Uterus (tissue), 3 donors: ENCODE measurements at regions not wholly inside any gene's neighbourhood (a gene's known extent, or its start where the extent isn't known, plus 50 kb on each side); places are given as distances from the start of the nearest gene placed in this dataset.

Experiments
- DNase-seq, 2 donors: peaks; one replicate each; pipeline ENCODE4 v3.0.0-alpha.2; 2019 to 2020
- H3K27ac ChIP-seq, 2 donors: fragments of 200-600 bp; sonication (generic); 1 replicate in 1 of 2; 2 replicates in 1 of 2; pipeline ENCODE4 v1.5.1; 2016 to 2018
- H3K27me3 ChIP-seq, 2 donors: fragments of 200-600 bp; sonication (generic); one replicate each; pipeline ENCODE4 v1.5.1; 2018 to 2019; ENCODE audit warnings: control low read depth in 1 of 2
- H3K36me3 ChIP-seq, 2 donors: fragments of 200-600 bp; sonication (generic); one replicate each; pipeline ENCODE4 v1.5.1; 2019; ENCODE audit warnings: control low read depth in 1 of 2
- H3K4me1 ChIP-seq, 2 donors: fragments of 200-600 bp; sonication (generic); one replicate each; pipeline ENCODE4 v1.5.1; 2018 to 2019; ENCODE audit warnings: control low read depth in 1 of 2
- H3K4me3 ChIP-seq, 2 donors: fragments of 200-600 bp; sonication (generic); 1 replicate in 1 of 2; 2 replicates in 1 of 2; pipeline ENCODE4 v1.5.1; 2018 to 2019; ENCODE audit warnings: mild to moderate bottlenecking in 1 of 2
- H3K9me3 ChIP-seq, 2 donors: fragments of 200-600 bp; sonication (generic); one replicate each; pipeline ENCODE4 v1.5.1; 2019; ENCODE audit warnings: control low read depth in 1 of 2
- POLR2A ChIP-seq, 2 donors: fragments of 450-650 bp; IDR thresholded peaks; one replicate each; pipeline ENCODE4 v1.6.1; 2016; ENCODE audit warnings: antibody characterized with exemption in 2 of 2, mild to moderate bottlenecking in 1 of 2, moderate library complexity in 1 of 2
- intact Hi-C: fragments of 100-400 bp; cut with DNase I; formaldehyde crosslinking; loops from one replicate; pipeline ENCODE4 v1.15.1; 2023; ENCODE audit warnings: low total_unique reads
- TF ChIP-seq, protein P1 (sequence below), 4 experiments: fragments of 200-600 bp in 2 of 4; fragments of 450-650 bp in 2 of 4; sonication (generic) in 2 of 4; IDR thresholded peaks; one replicate each; pipeline ENCODE4 v1.5.1; 2016 to 2019; ENCODE audit warnings: antibody characterized with exemption in 4 of 4, mild to moderate bottlenecking in 2 of 4, moderate library complexity in 1 of 4
- donor health status: DM: yes; HTN: yes; CAD: no.

DNA sequence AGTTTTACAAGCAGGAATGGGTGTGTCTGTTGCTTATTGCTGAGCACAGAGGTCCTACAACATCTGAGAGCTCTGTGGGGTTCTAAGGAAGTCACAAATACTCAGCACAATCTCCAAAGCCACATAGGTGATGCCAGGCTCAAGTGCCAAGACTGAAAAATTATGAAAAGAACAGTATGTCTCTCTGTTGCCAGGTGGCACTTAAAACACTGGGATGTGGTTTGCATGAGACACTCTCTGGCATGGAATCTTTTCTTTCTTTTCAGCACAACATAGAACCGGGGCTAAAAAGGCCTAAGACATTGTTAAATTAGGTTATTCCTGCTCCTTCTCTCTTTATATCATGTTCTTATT is 127.3 kb upstream of the PRICKLE2 start:
- H3K4me3 ChIP-seq, result no peak overlapping the region
- H3K27ac ChIP-seq, result peak overlapping the region in 1 of 2 donors; percentile 48
- intact Hi-C loops, result no loop called here
- H3K27me3 ChIP-seq, result no peaks in the 10 kb centered on the region
- H3K9me3 ChIP-seq, result no peaks in the 10 kb centered on the region
- H3K36me3 ChIP-seq, result no peaks in the 10 kb centered on the region
- no peak for DNase-seq
- TF ChIP-seq, protein P1, sequence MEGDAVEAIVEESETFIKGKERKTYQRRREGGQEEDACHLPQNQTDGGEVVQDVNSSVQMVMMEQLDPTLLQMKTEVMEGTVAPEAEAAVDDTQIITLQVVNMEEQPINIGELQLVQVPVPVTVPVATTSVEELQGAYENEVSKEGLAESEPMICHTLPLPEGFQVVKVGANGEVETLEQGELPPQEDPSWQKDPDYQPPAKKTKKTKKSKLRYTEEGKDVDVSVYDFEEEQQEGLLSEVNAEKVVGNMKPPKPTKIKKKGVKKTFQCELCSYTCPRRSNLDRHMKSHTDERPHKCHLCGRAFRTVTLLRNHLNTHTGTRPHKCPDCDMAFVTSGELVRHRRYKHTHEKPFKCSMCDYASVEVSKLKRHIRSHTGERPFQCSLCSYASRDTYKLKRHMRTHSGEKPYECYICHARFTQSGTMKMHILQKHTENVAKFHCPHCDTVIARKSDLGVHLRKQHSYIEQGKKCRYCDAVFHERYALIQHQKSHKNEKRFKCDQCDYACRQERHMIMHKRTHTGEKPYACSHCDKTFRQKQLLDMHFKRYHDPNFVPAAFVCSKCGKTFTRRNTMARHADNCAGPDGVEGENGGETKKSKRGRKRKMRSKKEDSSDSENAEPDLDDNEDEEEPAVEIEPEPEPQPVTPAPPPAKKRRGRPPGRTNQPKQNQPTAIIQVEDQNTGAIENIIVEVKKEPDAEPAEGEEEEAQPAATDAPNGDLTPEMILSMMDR (IDR thresholded peaks at IDR 0.05), result no peak
- TF ChIP-seq POLR2A (IDR thresholded peaks at IDR 0.05), result no peak
- no peaks in the 10 kb centered on the region for H3K4me1 ChIP-seq

DNA sequence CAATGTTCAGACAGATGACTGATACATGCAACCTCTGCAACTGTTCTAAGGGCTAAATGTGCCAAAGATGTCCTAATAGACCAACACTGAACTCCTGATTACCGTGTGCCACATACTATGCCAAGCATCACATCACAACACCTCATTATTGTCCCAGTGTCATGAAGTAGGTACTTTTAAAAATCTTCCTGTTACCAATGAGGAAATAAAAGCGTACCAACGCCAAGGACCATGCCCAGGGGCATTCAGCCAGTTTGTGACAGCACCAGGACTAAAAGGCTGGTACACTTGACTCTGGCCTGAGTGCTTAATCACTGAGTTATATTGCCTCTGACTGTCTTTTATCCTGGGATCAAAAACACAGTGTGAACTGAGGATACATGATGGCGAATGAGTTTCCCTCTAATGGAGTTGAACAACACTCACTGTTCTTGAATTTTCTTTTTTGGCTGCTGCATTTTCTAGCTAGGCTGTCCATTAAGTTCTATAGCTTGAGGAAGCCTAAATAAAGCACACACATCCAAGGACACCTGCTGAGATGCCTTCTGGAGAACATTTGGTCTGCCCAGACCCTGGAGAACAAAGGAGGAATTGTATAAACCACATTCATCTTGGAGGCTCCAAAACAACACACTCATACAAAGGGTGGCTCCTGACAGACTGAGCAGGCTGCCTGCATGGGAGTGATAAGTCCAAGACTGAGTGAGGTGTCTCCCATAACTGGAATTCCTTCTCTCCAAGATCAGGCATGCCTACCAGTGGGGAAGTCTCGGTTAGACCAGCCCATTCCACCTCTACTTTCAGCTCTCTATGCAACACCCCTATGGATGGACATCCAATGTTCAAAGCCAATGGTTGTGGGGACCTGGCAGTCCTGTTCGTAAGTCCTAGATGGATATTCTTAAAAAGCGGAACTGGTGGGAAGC is 126.7 kb upstream of the PRICKLE2 start:
- peak overlapping the region in 1 of 2 donors; percentile 48 for H3K27ac ChIP-seq
- H3K36me3 ChIP-seq, result no peaks in the 10 kb centered on the region
- H3K27me3 ChIP-seq, result no peaks in the 10 kb centered on the region
- no peaks in the 10 kb centered on the region for H3K4me1 ChIP-seq
- no peak overlapping the region for H3K4me3 ChIP-seq
- DNase-seq, result no peak
- intact Hi-C loops, result no loop called here
- H3K9me3 ChIP-seq, result no peaks in the 10 kb centered on the region
- TF ChIP-seq POLR2A (IDR thresholded peaks at IDR 0.05), result no peak
- TF ChIP-seq, protein P1 (IDR thresholded peaks at IDR 0.05), result no peak

DNA sequence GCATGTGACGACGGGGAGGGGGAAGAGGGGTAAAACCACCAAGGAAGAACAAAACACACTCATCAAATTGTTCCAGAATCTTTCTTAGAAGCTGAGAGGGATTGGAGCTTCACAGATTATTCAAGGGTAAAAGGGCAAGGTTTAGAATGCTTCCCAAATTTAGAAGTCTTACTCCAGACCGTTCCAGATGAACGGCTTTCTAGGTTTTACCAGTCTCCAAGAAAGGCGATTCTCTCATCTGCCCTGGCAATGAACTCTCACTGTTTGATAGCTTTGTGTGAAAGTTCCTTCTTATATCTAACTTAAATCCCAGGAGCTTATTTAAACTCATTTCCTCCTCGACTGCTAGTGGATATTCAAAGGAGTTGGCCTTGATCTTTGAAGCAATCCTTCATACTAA is 124.3 kb upstream of the PRICKLE2 start:
- DNase-seq, result no peak
- Histone ChIP-seq H3K36me3 (no peaks in the 10 kb centered on the region), H3K9me3 (no peaks in the 10 kb centered on the region), H3K4me1 (no peaks in the 10 kb centered on the region), H3K27me3 (no peaks in the 10 kb centered on the region), H3K4me3 (no peak overlapping the region), H3K27ac (no peak overlapping the region)
- TF ChIP-seq POLR2A (IDR thresholded peaks at IDR 0.05), result no peak
- TF ChIP-seq, protein P1 (IDR thresholded peaks at IDR 0.05), result no peak
- intact Hi-C loops, result no loop called here

DNA sequence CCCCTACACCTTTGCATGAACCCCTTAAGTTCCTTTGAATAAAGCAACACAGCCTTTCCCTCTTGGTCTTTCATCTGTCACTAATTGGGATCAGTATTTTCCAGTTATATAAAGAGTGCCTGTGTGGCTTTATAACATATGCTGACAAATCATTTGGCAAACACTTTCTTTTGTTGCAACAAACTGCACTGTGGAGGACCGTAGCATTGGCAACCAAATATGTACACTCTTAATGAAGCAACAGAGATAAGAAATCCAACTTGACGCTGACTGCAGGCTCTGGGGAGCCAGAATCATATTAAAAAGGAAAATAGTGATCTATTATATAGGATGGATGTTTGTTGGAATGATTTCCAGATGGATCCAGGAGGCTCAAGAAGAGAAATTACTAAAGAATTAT is 120.1 kb upstream of the PRICKLE2 start:
- DNase-seq, result peak in 1 of 2 donors; percentile 56
- no peaks in the 10 kb centered on the region for H3K36me3 ChIP-seq
- H3K27me3 ChIP-seq, result no peaks in the 10 kb centered on the region
- intact Hi-C loops, result no loop called here
- no peaks in the 10 kb centered on the region for H3K9me3 ChIP-seq
- TF ChIP-seq POLR2A (IDR thresholded peaks at IDR 0.05), result no peak
- TF ChIP-seq, protein P1 (IDR thresholded peaks at IDR 0.05), result no peak
- H3K4me1 ChIP-seq, result peaks cover 0 to 5% of the 10 kb centered on the region in 2 donors
- H3K4me3 ChIP-seq, result no peak overlapping the region
- peak overlapping the region; percentile 84 to 94 for H3K27ac ChIP-seq

DNA sequence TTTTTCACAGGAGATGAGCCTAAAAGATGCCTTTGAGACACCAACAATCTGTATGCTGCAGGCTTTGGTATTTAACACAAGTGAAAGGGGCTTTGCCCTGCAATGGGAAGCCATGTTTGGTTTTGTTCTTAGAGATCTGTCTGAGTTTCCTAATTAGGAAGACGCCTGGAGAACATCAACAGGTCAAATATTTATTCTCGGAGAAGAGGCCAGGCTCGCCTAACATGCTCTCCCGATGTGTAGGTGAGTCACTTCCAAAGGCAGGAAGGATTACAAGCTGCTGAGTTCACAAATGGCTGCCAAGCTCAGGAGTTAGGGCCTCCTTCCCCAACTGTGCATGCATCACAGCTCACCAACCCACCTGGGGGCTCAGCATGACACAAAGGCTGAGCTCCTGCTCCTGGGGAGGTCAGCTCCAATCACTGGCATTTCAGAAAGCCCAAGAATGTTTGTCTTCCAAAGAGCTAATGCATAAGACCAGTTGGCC is 119.5 kb upstream of the PRICKLE2 start:
- DNase-seq, result peak; percentile 40 to 70
- Histone ChIP-seq H3K27me3 (no peaks in the 10 kb centered on the region), H3K4me1 (peaks cover 0 to 5% of the 10 kb centered on the region in 2 donors), H3K36me3 (no peaks in the 10 kb centered on the region), H3K4me3 (no peak overlapping the region), H3K9me3 (no peaks in the 10 kb centered on the region), H3K27ac (peak overlapping the region; percentile 84 to 94)
- TF ChIP-seq, protein P1 (IDR thresholded peaks at IDR 0.05), result no peak
- TF ChIP-seq POLR2A (IDR thresholded peaks at IDR 0.05), result no peak
- intact Hi-C loops, result no loop called here
